Activated B cell treated with CpG ODN at 0.5 μM for 24 hours (primary cell): ENCODE measurements at regions not wholly inside any gene's neighbourhood (a gene's known extent, or its start where the extent isn't known, plus 50 kb on each side); places are given as distances from the start of the nearest gene placed in this dataset.

ENCODE experiments used
- ATAC-seq: fragments of 200-7000 bp; cut with Tn5 transposase; one replicate; pipeline ENCODE4 v1.10.0; 2021; ENCODE audit warnings: low read depth, mild to moderate bottlenecking, moderate library complexity
- CTCF ChIA-PET: fragments of 350-600 bp; sonication (Branson Sonifier 250); formaldehyde crosslinking; loops from one replicate; lab custom pipeline; 2021; ENCODE audit warnings: antibody characterized with exemption; lab: Charles Lee
- POLR2A ChIA-PET: fragments of 350-600 bp; sonication (Branson Sonifier 250); formaldehyde crosslinking; loops from one replicate; lab custom pipeline; 2021; ENCODE audit warnings: antibody characterized with exemption; lab: Charles Lee
- DNase-seq: peaks from one replicate; pipeline ENCODE4 v3.0.0; 2022
- H3K27ac Mint-ChIP-seq: one replicate; pipeline ENCODE4 v1.8.0; 2020; ENCODE audit warnings: mixed read lengths
- H3K27me3 Mint-ChIP-seq: one replicate; pipeline ENCODE4 v1.8.0; 2021; ENCODE audit warnings: mixed read lengths
- H3K36me3 Mint-ChIP-seq: one replicate; pipeline ENCODE4 v1.8.0; 2021; ENCODE audit warnings: low read depth, mixed read lengths
- H3K4me1 Mint-ChIP-seq: one replicate; pipeline ENCODE4 v1.8.0; 2021; ENCODE audit warnings: mixed read lengths
- H3K4me3 Mint-ChIP-seq: one replicate; pipeline ENCODE4 v1.8.0; 2020; ENCODE audit warnings: mild to moderate bottlenecking, mixed read lengths
- H3K9me3 Mint-ChIP-seq: one replicate; pipeline ENCODE4 v1.8.0; 2020; ENCODE audit warnings: mixed read lengths
- intact Hi-C: fragments of 100-400 bp; cut with micrococcal nuclease; formaldehyde crosslinking; loops from one replicate; pipeline ENCODE4 v1.15.1; 2024
- TF ChIP-seq, protein P1 (sequence below): fragments of 200-600 bp; IDR thresholded peaks from one replicate; pipeline ENCODE4 v1.8.0; 2022; ENCODE audit warnings: antibody characterized with exemption, mild to moderate bottlenecking

DNA sequence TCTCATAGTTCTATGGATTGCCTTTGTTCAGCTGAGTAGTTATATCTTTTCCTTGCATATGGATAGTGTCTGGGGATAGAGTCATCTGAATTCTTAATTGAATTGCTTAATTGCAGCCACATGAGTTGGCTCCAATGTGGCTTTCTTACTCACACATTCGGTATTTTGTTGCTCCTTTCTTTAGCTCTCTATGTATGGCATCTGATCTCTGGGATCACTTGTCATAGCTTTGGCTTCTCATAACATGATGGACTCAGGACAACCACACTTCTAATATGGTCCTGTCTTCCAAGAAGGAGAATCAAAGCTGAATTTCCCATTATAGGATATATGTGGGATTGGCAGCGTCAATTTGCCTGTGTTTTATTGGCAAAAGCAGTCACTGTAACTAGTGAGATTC, 716.2 kb downstream of the NCAM2 start:
- no peak for DNase-seq
- TF ChIP-seq, protein P1, sequence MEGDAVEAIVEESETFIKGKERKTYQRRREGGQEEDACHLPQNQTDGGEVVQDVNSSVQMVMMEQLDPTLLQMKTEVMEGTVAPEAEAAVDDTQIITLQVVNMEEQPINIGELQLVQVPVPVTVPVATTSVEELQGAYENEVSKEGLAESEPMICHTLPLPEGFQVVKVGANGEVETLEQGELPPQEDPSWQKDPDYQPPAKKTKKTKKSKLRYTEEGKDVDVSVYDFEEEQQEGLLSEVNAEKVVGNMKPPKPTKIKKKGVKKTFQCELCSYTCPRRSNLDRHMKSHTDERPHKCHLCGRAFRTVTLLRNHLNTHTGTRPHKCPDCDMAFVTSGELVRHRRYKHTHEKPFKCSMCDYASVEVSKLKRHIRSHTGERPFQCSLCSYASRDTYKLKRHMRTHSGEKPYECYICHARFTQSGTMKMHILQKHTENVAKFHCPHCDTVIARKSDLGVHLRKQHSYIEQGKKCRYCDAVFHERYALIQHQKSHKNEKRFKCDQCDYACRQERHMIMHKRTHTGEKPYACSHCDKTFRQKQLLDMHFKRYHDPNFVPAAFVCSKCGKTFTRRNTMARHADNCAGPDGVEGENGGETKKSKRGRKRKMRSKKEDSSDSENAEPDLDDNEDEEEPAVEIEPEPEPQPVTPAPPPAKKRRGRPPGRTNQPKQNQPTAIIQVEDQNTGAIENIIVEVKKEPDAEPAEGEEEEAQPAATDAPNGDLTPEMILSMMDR, result no peak
- no peaks in the 10 kb centered on the region for H3K36me3 Mint-ChIP-seq
- no peak overlapping the region for H3K4me3 Mint-ChIP-seq
- H3K27me3 Mint-ChIP-seq, result no peaks in the 10 kb centered on the region
- intact Hi-C loops, result no loop called here
- H3K4me1 Mint-ChIP-seq, result no peaks in the 10 kb centered on the region
- POLR2A ChIA-PET, result no interaction called here
- no peaks in the 10 kb centered on the region for H3K9me3 Mint-ChIP-seq
- no peak for ATAC-seq
- CTCF ChIA-PET, result no interaction called here
- H3K27ac Mint-ChIP-seq, result no peak overlapping the region

DNA sequence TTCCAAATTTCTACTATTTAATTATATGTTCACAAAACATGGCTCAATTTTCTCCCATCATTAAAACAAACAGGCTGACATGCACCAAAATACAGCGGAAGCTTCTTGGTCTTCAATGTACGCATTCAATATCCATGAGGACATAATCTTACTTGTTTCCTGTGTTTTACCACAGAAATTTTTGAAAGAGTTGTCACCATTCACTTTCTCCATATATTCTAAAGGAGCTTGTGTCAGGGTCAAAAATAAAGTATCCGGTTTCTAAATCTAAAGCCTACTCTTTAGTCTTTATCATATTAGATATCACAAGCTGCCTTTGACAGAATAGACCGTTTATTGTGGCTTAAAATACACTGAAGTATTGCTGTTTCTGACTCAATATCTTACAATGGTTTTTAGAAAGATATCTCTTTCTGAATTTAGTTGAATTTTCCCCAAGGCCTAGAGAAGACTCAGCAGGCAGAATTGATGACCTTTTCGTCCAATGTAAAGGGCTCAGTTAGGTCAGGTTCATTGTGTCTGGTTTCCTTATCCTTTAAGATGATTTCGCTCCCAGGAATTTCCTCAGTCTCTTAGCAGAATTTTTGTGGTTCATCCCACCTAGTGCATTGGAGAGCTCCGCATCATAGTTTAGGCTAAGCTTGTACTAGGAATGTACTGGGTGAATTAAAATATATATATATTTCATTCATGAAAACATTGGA, 717.2 kb downstream of the NCAM2 start:
- Mint-ChIP-seq H3K27me3 (no peaks in the 10 kb centered on the region), H3K9me3 (no peaks in the 10 kb centered on the region), H3K4me1 (no peaks in the 10 kb centered on the region), H3K36me3 (no peaks in the 10 kb centered on the region), H3K4me3 (no peak overlapping the region), H3K27ac (no peak overlapping the region)
- no peak for DNase-seq
- ATAC-seq, result no peak
- intact Hi-C loops, result no loop called here
- POLR2A ChIA-PET, result no interaction called here
- CTCF ChIA-PET, result no interaction called here
- TF ChIP-seq, protein P1, result no peak

DNA sequence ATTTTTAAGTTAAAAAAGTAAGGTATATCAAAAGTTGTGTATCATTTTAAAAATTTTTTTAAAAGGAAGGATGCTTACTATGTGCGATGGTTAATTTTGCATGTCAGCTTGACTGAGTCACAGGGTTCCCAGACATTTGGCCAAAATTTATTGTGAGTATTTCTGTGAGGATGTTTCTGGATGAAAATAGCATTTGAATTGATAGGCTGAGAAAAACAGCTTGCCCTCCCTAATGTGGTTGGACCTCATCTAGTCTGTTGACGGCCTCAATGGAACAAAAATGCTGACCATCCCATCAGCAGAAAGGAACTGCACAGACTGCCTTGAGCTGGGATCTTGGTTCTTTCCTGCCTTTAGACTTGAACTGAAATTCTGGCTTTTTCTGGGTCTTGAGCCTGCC, 724.5 kb downstream of the NCAM2 start:
- POLR2A ChIA-PET, result no interaction called here
- ATAC-seq, result no peak
- CTCF ChIA-PET, result no interaction called here
- Mint-ChIP-seq H3K9me3 (no peaks in the 10 kb centered on the region), H3K27ac (no peak overlapping the region), H3K4me3 (no peak overlapping the region), H3K4me1 (no peaks in the 10 kb centered on the region), H3K36me3 (no peaks in the 10 kb centered on the region), H3K27me3 (no peaks in the 10 kb centered on the region)
- TF ChIP-seq, protein P1, result no peak
- intact Hi-C loops, result no loop called here
- DNase-seq, result no peak

DNA sequence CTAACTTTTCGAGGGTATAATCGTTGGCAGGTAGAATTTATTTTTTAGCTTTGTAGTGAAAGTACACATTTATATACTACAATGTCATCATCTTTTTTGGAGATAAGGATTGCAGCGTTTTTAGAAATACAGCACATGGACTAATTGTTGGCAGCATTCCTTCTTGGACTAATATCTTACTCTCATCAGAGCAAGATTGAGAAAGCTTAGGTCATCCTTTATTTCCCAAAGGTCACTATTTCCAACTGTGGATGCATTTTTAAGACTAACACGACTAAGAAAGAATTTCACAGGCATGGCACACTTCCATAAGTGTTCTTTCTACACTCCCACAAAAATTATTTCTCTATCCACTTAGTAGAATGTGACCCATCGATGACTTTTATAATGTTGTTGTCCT, 732.3 kb downstream of the NCAM2 start:
- H3K27me3 Mint-ChIP-seq, result no peaks in the 10 kb centered on the region
- H3K27ac Mint-ChIP-seq, result no peak overlapping the region
- CTCF ChIA-PET, result no interaction called here
- TF ChIP-seq, protein P1, result no peak
- no peak for DNase-seq
- H3K9me3 Mint-ChIP-seq, result peaks cover 8% of the 10 kb centered on the region
- H3K36me3 Mint-ChIP-seq, result no peaks in the 10 kb centered on the region
- ATAC-seq, result no peak
- no peaks in the 10 kb centered on the region for H3K4me1 Mint-ChIP-seq
- POLR2A ChIA-PET, result no interaction called here
- H3K4me3 Mint-ChIP-seq, result no peak overlapping the region
- intact Hi-C loops, result no loop called here

DNA sequence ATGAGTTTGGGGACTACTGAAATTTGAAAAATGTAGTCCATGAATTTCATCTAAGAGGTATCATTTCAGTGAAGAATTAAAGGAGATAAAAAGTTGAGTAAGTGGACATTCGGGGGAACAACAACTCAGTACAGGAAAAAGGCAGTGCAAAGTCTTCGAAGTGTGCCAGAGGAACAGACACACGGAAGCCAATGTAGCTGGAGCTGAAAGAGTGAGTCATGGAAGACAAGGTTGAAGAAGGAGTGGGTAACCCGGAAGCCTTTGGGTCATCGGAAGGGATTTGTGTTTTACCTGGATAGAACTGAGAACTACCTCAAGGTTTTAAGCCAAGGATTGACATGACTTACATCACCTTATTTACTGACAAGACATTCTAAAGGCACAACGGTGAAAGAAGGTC, 733.4 kb downstream of the NCAM2 start:
- ATAC-seq (no peak), DNase-seq (no peak)
- TF ChIP-seq, protein P1, result no peak
- H3K27me3 Mint-ChIP-seq, result no peaks in the 10 kb centered on the region
- intact Hi-C loops, result no loop called here
- ChIA-PET POLR2A (no interaction called here), CTCF (no interaction called here)
- H3K36me3 Mint-ChIP-seq, result no peaks in the 10 kb centered on the region
- H3K4me1 Mint-ChIP-seq, result no peaks in the 10 kb centered on the region
- no peak overlapping the region for H3K27ac Mint-ChIP-seq
- no peak overlapping the region for H3K4me3 Mint-ChIP-seq
- peaks cover 8% of the 10 kb centered on the region for H3K9me3 Mint-ChIP-seq
